ENCODE measurements at regions not wholly inside any gene's neighbourhood (a gene's known extent, or its start where the extent isn't known, plus 50 kb on each side); places are given as distances from the start of the nearest gene placed in this dataset.

DNA sequence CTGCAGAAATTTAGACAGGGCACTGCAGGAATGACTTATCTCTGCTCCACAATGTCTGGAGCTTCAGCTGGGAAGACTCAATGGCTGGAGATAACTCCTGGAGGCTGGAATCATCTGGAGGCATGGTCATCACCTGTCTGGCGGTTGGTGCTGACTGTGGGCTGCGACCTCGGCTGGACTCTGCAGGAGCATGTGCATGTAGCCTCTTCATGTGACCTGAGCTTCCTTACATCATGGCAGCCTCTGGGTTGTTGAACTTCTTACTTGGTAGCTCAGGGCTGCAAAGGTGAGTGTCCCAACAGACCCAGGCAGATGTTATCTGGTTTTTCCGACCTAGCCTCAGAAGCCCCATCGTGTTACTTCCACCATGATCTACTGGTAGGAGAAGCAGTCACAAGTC is 188.2 kb upstream of the RPL38 start:
- H3K36me3 ChIP-seq, result no peaks in the 10 kb centered on the region
- DNase-seq (ENCODE audit: low spot score in 2 of 2), result no peak
- TF ChIP-seq, protein P1, sequence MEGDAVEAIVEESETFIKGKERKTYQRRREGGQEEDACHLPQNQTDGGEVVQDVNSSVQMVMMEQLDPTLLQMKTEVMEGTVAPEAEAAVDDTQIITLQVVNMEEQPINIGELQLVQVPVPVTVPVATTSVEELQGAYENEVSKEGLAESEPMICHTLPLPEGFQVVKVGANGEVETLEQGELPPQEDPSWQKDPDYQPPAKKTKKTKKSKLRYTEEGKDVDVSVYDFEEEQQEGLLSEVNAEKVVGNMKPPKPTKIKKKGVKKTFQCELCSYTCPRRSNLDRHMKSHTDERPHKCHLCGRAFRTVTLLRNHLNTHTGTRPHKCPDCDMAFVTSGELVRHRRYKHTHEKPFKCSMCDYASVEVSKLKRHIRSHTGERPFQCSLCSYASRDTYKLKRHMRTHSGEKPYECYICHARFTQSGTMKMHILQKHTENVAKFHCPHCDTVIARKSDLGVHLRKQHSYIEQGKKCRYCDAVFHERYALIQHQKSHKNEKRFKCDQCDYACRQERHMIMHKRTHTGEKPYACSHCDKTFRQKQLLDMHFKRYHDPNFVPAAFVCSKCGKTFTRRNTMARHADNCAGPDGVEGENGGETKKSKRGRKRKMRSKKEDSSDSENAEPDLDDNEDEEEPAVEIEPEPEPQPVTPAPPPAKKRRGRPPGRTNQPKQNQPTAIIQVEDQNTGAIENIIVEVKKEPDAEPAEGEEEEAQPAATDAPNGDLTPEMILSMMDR (IDR thresholded peaks at IDR 0.05), result no peak
- H3K9me3 ChIP-seq, result no peaks in the 10 kb centered on the region
- no peak overlapping the region for H3K27ac ChIP-seq
- no peak overlapping the region for H3K4me3 ChIP-seq
- H3K4me1 ChIP-seq, result no peaks in the 10 kb centered on the region
- intact Hi-C loops (cut with DNase I), result no loop called here
- H3K27me3 ChIP-seq, result no peaks in the 10 kb centered on the region

DNA sequence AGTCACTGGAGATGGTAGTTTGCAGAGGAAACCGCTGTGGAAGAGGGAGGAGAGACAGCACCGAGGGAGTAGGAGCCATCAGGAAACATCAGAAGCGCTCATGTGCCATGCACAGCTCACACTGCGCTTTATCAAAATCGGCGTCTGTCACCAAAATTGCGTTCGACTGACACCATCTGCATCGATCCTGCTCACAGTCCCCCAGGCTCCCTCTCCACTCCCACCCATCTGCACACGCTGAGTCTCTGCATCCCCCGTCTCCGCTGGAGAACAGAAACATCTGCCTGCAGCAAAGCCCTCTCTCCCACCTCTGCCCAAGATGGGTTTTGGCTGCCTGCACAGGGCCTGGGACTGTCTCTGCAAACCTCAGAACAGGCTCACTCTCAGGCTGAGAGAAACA is 187.5 kb upstream of the RPL38 start:
- intact Hi-C loops (cut with DNase I), result no loop called here

DNA sequence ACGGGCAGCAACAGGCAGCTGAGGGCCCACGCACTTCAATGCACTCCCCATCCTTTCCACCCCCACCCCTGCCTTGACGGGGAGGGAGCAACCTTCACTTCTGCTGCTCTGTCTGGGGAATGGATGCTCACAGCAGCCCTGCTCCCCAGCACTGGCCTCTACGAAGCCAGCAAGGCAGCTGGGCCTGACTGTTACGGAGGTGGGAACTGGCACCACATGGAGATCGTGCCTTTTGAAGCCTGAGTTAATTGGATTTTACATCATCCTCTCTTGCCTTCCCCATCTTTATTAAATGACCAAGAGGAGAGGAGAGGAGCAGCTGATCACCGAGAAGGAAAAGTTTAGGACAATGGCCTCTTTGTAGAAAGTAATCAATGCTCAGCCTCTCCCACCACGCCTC is 187.0 kb upstream of the RPL38 start:
- Histone ChIP-seq H3K27ac (no peak overlapping the region), H3K27me3 (no peaks in the 10 kb centered on the region), H3K4me1 (no peaks in the 10 kb centered on the region), H3K36me3 (no peaks in the 10 kb centered on the region), H3K4me3 (no peak overlapping the region), H3K9me3 (no peaks in the 10 kb centered on the region)
- TF ChIP-seq, protein P1 (IDR thresholded peaks at IDR 0.05), result no peak
- DNase-seq (ENCODE audit: low spot score in 2 of 2), result no peak
- intact Hi-C loops (cut with DNase I), result no loop called here

More for the DNA sequence above, 187.5 kb upstream of the RPL38 start:
- H3K27ac ChIP-seq, result no peak overlapping the region
- no peaks in the 10 kb centered on the region for H3K27me3 ChIP-seq
- no peaks in the 10 kb centered on the region for H3K4me1 ChIP-seq
- DNase-seq (ENCODE audit: low spot score in 2 of 2), result no peak
- no peaks in the 10 kb centered on the region for H3K9me3 ChIP-seq
- no peaks in the 10 kb centered on the region for H3K36me3 ChIP-seq
- TF ChIP-seq, protein P1 (IDR thresholded peaks at IDR 0.05), result no peak
- no peak overlapping the region for H3K4me3 ChIP-seq

DNA sequence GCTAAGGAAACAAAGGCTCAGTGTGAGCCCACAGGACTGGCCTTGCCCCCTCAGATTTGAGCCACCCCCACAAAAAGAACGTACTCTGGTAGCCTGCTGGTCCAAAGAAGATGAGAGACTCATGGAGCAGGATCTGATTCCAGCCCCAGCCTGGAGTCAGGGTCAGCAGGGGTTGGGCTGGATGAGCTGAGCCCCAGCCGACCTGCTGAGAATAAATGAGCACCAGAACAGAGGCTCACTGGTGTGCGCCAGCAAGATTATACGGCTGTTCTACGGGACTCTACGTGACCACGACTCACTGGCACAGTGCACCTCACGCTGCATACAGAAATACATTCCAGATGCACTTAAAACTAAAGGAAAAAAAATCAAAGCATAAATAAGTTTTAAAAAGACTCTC is 186.0 kb upstream of the RPL38 start:
- DNase-seq (ENCODE audit: low spot score in 2 of 2), result no peak

DNA sequence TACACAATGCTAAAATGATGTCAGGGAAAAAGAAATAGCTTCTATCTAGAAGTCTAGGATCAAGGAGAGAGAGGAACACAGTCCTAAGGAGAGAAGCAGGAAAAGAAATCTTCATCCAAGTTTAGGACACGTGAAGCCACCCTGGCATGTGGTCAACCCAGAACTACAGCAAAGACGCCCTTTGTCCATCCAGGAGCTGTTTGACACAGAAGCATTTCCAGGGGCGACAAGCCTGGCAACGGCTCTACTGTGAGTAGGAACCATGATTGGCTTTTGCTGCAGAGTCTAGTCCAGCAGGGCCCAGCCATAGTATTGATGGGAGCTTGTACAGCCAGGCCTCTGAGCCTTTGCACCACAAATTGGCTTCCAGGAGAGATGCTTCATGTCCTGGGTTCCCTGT is 185.4 kb upstream of the RPL38 start:
- H3K36me3 ChIP-seq, result no peaks in the 10 kb centered on the region
- H3K4me1 ChIP-seq, result no peaks in the 10 kb centered on the region
- no peak for DNase-seq (ENCODE audit: low spot score in 2 of 2)
- intact Hi-C loops (cut with DNase I), result no loop called here
- no peaks in the 10 kb centered on the region for H3K9me3 ChIP-seq
- TF ChIP-seq, protein P1 (IDR thresholded peaks at IDR 0.05), result no peak
- no peak overlapping the region for H3K27ac ChIP-seq
- no peak overlapping the region for H3K4me3 ChIP-seq
- no peaks in the 10 kb centered on the region for H3K27me3 ChIP-seq

More for the DNA sequence above, 186.0 kb upstream of the RPL38 start:
- Histone ChIP-seq H3K9me3 (no peaks in the 10 kb centered on the region), H3K4me1 (no peaks in the 10 kb centered on the region), H3K4me3 (no peak overlapping the region), H3K27ac (no peak overlapping the region), H3K27me3 (no peaks in the 10 kb centered on the region), H3K36me3 (no peaks in the 10 kb centered on the region)
- intact Hi-C loops (cut with DNase I), result no loop called here
- TF ChIP-seq, protein P1 (IDR thresholded peaks at IDR 0.05), result no peak

DNA sequence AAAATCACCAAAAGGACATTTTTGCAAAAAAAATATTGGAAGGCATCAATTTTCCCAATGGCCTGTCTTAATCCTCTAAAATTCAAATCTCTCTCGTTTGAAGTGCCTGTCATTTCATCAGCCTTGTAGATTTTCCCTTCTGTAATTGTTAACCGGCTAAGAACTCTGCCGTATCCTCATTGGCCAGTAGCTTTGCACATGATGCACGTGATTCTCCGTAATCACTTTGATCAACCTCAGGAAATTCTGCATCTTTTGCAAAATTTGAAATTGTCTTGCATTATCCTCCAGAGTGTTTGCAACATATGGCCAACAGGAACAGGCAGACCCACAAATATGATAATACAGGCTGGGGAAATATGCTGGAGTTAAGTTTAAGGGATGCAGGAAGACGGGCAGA is 184.2 kb upstream of the RPL38 start:
- H3K36me3 ChIP-seq, result no peaks in the 10 kb centered on the region
- no peak overlapping the region for H3K4me3 ChIP-seq
- H3K27me3 ChIP-seq, result no peaks in the 10 kb centered on the region
- intact Hi-C loops (cut with DNase I), result no loop called here
- H3K27ac ChIP-seq, result no peak overlapping the region
- no peaks in the 10 kb centered on the region for H3K4me1 ChIP-seq
- H3K9me3 ChIP-seq, result no peaks in the 10 kb centered on the region
- no peak for DNase-seq (ENCODE audit: low spot score in 2 of 2)
- TF ChIP-seq, protein P1 (IDR thresholded peaks at IDR 0.05), result no peak
